GM20000 (cell line): ENCODE measurements at regions not wholly inside any gene's neighbourhood (a gene's known extent, or its start where the extent isn't known, plus 50 kb on each side); places are given as distances from the start of the nearest gene placed in this dataset.
"Not testable (repeated sequence)": the region's sequence is repeated elsewhere in the genome, so short reads cannot be mapped to it uniquely, and the experiment has no call there.

Experiments
- DNase-seq: peaks from one replicate; pipeline ENCODE4 v3.0.0; 2012; ENCODE audit warnings: low spot score

GRCh38 chr21:5013455-5014304 lies 5507.7 kb upstream of the TPTE start:
- DNase-seq: not testable (repeated sequence)

DNA sequence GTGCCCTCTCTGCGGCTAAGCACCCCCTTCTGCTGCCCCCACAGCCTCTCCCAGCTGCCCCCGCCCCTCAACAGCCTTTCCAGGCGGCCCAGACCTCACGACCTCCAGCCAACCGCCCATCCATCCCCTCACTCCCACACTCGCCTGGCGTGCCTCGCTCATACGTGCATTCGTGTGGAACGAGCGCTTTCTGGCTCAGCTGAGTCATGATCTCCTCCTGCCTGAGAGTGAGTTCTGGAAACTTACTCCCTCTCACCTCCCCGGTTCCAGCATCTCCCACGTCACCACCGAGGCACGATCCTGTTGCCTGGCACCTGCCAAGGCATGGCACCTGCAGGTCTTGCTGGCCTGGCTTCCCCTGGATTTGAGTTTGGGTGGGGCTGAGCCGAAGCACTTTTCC lies 5506.2 kb upstream of the TPTE start:
- DNase-seq: not testable (repeated sequence)

- DNase-seq: not testable (repeated sequence)
These were observed 5502.3 kb upstream of the TPTE start for GRCh38 chr21:5019120-5019519.

DNA sequence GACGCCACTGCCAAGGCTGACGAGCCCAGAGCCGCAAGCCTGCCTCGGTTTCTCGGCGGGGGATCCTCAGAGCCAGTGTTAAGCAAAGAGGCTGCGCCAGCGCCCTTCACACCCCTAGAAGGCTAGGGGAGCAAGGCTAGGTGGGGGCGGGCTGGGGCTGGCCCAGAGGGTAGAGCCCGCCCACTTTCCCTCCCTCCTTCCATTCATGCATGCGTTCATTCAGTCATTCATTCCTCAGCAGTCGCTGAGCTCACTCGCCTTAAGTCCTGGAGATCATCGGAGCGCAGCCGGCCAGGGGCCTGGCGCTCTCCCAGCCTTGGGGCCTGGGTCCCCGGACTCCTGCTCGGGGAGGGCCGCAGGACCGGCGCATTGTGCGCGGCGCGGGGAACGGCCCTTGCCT lies 5499.6 kb upstream of the TPTE start:
- not testable (repeated sequence) for DNase-seq

DNA sequence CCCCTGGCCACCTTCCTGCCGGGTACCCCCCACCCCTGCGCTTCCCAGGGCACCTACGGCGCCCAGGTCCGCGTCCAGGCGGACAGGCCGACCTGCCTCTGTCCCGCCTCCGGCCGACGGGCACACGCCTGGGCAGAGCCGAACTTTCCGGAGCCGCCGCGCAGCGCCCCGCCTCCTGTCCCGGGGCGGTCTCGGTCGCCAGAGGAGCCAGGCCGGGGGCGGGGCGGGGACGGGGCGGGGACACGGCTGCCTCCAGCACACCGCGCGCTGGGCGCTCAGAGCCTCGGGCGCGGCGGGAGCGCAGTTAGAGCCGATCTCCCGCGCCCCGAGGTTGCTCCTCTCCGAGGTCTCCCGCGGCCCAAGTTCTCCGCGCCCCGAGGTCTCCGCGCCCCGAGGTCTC lies 5499.1 kb upstream of the TPTE start:
- not testable (repeated sequence) for DNase-seq

DNA sequence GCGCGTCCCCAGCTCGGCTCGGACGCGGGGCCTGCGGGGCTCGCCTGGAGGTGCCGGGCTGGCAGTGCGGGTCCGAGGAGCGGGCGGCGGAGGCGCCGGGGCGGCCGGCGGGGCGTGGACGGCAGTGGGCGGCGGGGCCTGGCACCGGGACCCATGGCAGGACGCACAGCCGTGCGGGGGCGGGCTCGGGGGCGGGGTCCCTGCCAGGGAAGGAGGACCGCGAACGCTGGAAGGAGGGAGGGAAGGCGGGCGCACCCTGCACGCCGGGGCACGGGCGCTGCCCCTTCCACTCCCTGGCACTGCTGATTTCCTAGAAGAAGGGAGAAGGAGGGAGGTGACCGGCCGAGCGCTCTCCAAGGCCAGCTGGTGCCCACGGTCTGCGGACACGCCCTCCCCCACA lies 5498.6 kb upstream of the TPTE start:
- DNase-seq: not testable (repeated sequence)

- DNase-seq: not testable (repeated sequence)
These were observed 5486.2 kb upstream of the TPTE start for GRCh38 chr21:5035147-5035546.

DNA sequence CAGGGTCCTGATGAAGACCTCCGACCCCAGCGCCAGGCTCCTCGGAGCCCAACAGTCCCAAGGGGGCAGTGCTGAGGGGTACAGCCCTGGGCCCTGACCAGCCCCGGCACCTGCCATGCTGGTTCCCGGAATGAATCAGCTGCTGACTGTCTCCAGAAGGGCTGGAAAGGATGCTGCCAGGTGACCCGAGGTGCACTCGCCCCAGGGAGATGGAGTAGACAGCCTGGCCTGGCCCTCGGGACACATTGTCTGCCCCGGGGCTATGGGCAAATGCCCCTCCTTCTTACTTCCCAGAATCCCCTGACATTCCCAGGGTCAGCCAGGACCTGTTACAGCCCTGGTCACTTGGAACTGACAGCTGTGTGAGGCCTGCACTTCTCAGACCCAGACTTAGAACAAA lies 5485.8 kb upstream of the TPTE start:
- not testable (repeated sequence) for DNase-seq

DNA sequence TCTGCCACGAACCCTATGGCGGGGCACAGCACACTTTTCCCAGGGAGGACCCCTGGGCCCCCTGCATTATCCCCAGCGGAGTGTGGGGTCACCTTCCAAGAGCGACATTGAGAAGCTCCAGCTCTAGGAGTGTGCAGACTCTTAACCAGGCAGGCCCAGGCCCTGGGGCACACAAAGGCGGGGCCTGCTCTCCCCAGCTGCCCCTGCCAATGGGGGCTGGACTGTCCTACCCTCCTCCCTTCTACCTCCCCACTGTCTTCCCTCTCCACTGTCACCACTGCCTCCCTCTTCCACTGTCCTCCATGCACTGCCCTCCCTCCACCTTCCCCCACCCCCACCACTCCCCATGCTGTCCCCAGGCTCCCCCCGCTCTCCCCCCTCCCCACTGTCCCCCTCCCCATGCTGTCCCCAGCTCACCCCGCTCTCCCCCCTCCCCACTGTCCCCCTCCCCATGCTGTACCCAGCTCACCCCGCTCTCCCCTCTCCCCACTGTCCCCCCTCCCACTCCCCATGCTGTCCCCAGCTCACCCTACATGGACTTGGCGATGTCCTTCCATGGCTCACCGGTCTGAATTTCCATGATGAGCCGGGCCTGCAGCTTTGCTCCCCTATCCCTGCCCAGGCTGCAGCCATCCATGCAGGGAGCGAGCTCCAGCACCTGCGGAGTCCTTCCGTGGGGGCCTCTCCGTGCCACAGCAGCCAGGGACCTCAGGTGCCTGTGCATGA lies 5483.6 kb upstream of the TPTE start:
- not testable (repeated sequence) for DNase-seq

DNA sequence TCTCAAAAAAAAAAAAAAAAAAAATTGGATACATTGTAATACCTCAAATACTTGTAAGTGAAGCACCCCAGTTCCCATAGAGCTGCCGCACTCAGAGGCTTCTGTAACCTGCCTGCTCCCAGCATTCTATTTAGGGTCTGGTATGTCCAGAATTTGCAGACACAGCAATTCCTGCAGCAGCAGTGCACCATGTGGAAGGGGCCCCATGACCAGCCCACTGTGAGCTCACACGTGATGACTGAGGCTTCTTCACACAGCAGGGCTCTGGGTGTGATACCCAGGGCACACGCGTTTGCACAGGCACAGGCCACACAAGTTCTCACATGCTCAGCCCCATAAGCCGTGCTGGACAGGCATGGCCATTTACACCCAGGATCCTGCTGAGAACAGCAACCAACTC lies 5481.5 kb upstream of the TPTE start:
- DNase-seq: not testable (repeated sequence)

GRCh38 chr21:5042583-5042982 lies 5478.8 kb upstream of the TPTE start:
- DNase-seq: not testable (repeated sequence)

DNA sequence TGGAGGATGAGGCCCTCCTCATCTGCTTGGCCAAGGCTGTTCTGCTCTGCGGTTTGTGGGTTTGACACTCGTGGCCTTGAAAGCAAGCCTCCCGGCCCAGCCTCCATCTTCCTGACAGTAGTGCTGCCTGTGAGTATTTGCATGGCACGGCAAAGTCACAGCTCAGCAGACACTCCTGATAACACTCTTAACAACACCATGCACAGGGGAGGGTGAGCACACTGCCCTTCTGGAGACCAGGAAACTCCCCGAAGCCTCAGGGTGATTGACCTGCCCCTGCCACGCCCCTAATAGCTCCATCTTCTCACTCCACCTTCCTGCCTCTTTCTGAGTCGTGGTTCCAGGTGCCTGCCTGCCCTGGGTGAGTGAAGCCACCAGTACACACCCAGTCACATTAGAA lies 5476.6 kb upstream of the TPTE start:
- not testable (repeated sequence) for DNase-seq

- DNase-seq: not testable (repeated sequence)
These were observed 5469.9 kb upstream of the TPTE start for GRCh38 chr21:5051303-5052018.

- not testable (repeated sequence) for DNase-seq
These were observed 5466.2 kb upstream of the TPTE start for GRCh38 chr21:5055027-5055754.

DNA sequence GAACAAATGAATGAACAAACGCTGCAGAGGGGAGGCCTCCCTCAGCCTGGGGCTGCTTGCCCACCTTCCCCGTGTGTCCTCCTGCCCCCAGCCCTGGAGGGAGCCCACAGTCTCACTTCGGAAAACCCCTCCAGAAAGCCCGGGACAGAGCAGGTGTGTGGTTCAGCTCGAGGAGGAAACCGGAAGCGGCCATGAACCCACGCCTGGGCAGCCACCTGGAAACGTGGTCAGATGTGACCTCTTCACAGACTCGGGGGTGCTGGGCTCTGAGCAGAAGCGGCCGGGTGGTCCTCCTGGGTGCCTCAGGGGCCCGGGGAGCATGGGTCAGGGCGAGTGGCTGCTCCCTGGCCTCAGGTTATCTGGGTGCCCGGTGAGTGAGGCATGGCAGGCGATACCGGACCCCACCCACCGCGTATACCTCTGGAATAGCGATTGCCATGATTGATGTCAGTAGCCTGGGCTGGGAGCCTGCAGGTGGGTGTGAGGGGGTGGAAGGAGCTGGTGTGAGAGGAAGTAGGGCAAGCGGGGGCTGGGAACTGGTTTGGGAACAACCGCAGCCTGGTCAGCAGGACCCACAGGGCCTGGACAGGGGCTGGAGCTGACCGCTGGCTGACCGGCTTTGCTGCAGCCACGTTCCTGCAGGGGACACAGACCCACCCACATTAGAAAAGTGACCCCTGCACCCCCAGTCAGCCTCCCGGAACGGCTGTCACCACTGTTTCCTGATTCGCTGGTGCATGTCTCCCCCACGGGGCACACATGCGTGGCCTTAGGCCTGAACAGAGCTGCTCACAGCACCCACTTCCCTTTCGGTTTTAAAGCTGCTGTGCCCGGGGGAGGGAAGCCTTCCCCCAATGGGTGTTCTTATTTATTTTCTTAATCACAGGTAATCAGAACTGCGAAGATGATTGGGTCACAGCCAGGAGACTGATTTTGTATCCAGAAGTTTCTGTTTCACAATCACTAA lies 5465.1 kb upstream of the TPTE start:
- not testable (repeated sequence) for DNase-seq

DNA sequence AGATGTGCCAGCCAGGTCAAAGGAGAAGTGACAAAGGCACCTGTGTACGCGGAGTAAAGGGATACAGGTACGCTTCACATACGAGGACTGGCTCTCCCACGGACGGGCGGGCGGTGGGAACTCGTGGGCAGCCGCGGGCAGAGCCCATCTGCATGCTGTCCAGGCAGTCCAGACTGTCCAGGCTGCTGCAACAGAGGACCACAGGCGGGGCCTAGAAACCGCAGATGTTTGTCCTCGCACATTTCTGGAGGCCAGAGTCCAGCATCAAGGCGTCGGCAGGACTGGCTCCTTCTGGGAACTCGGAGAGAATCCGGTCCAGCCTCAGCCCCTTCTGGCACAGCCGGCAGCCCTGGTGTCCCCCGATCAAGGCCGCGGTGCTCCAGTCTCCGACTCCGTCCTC lies 5464.3 kb upstream of the TPTE start:
- not testable (repeated sequence) for DNase-seq

GRCh38 chr21:5060364-5061083 lies 5460.9 kb upstream of the TPTE start:
- DNase-seq: not testable (repeated sequence)

DNA sequence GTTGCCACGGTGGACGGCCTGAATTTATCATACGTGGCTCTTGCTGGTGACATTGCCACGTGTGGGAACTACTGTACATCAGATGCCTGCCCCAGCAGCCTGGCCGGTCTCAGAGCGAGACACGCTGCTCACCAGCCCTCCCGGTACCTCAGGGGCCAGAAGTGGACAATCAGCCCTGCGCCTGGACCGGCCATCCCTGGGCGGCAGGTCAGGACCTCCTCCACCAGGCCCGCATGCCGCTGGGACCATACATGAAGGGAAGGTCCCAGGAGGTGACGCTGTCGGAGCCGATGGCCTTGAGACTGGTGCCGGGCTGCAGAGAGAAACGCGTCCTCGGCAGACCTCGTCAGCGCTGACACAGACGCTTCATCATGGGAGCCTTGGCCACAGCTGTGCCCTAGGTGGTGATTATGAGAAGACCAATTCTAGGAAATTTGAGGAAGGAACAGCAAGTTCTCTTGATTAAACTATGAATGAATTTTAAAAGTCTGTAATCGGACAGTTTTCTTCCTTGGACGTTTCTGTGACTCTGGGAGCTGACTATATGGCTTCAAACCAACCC lies 5456.7 kb upstream of the TPTE start:
- not testable (repeated sequence) for DNase-seq
